Stimulated activated CD4-positive, alpha-beta T cell treated with anti-CD3 and anti-CD28 coated beads, TNF-alpha, amount 100 ng/mL, for 24 hours (primary cell): ENCODE measurements at regions not wholly inside any gene's neighbourhood (a gene's known extent, or its start where the extent isn't known, plus 50 kb on each side); places are given as distances from the start of the nearest gene placed in this dataset.
"Not testable (repeated sequence)": the region's sequence is repeated elsewhere in the genome, so short reads cannot be mapped to it uniquely, and the experiment has no call there.

Experiments
- DNase-seq, 3 experiments: peaks; one replicate each; pipeline ENCODE4 v3.0.0-alpha.2; 2020; ENCODE audit warnings: low read depth in 3 of 3

GRCh38 chr11:134878785-134879184 lies 466.7 kb upstream of the B3GAT1 start:
- no peak for DNase-seq

- DNase-seq = no peak
Observed at GRCh38 chr11:134876226-134876625, 464.2 kb upstream of the B3GAT1 start.

- no peak for DNase-seq
Observed at GRCh38 chr11:134866981-134867675, 455.1 kb upstream of the B3GAT1 start.

- DNase-seq = no peak
Observed at GRCh38 chr11:134866215-134866614, 454.2 kb upstream of the B3GAT1 start.

- no peak for DNase-seq
Observed at GRCh38 chr11:134864968-134865305, 452.9 kb upstream of the B3GAT1 start.

- DNase-seq = no peak
Observed at GRCh38 chr11:134864233-134864967, 452.4 kb upstream of the B3GAT1 start.

- no peak for DNase-seq
Observed at GRCh38 chr11:134863294-134863693, 451.3 kb upstream of the B3GAT1 start.

- DNase-seq = no peak
Observed at GRCh38 chr11:134862587-134863195, 450.6 kb upstream of the B3GAT1 start.

GRCh38 chr11:134862105-134862502 lies 450.1 kb upstream of the B3GAT1 start:
- DNase-seq = no peak

GRCh38 chr11:134861490-134862104 lies 449.6 kb upstream of the B3GAT1 start:
- DNase-seq = no peak

- DNase-seq = no peak
Observed at GRCh38 chr11:134858783-134859480, 446.9 kb upstream of the B3GAT1 start.

GRCh38 chr11:134857035-134857434 lies 445.0 kb upstream of the B3GAT1 start:
- no peak for DNase-seq

- DNase-seq = no peak
Observed at GRCh38 chr11:134856056-134856971, 444.3 kb upstream of the B3GAT1 start.

- no peak for DNase-seq
Observed at GRCh38 chr11:134853992-134854991, 442.2 kb upstream of the B3GAT1 start.

GRCh38 chr11:134851503-134852224 lies 439.6 kb upstream of the B3GAT1 start:
- not testable (repeated sequence) for DNase-seq

GRCh38 chr11:134850566-134850965 lies 438.5 kb upstream of the B3GAT1 start:
- DNase-seq = no peak

GRCh38 chr11:134849833-134850232 lies 437.8 kb upstream of the B3GAT1 start:
- DNase-seq = no peak

- DNase-seq = no peak
Observed at GRCh38 chr11:134847083-134847715, 435.2 kb upstream of the B3GAT1 start.
